HUES48 (cell line): ENCODE measurements at regions not wholly inside any gene's neighbourhood (a gene's known extent, or its start where the extent isn't known, plus 50 kb on each side); places are given as distances from the start of the nearest gene placed in this dataset.

Experiments
- H3K27ac ChIP-seq: one replicate; pipeline ENCODE4 v1.7.0; 2013; ENCODE audit warnings: low read depth, low read length, inconsistent platforms
- H3K27me3 ChIP-seq: 2 replicates; pipeline ENCODE4 v1.6.1; 2013; ENCODE audit warnings: mild to moderate bottlenecking, low read length; ENCODE audit not compliant: control insufficient read depth, insufficient read depth
- H3K36me3 ChIP-seq: 2 replicates; pipeline ENCODE4 v1.6.1; 2013; ENCODE audit warnings: low read length; ENCODE audit not compliant: control insufficient read depth, insufficient read depth
- H3K4me1 ChIP-seq: 2 replicates; pipeline ENCODE4 v1.6.1; 2013; ENCODE audit warnings: mild to moderate bottlenecking, low read length; ENCODE audit not compliant: control insufficient read depth, insufficient read depth
- H3K4me3 ChIP-seq: 2 replicates; pipeline ENCODE4 v1.5.1; 2013; ENCODE audit warnings: mild to moderate bottlenecking, low read depth, low read length
- H3K9ac ChIP-seq: 2 replicates; pipeline ENCODE4 v1.6.1; 2013; ENCODE audit warnings: mild to moderate bottlenecking, low read depth, low read length, moderate library complexity
- H3K9me3 ChIP-seq: 2 replicates; pipeline ENCODE4 v1.6.1; 2013; ENCODE audit warnings: low read length; ENCODE audit not compliant: control insufficient read depth, insufficient read depth

DNA sequence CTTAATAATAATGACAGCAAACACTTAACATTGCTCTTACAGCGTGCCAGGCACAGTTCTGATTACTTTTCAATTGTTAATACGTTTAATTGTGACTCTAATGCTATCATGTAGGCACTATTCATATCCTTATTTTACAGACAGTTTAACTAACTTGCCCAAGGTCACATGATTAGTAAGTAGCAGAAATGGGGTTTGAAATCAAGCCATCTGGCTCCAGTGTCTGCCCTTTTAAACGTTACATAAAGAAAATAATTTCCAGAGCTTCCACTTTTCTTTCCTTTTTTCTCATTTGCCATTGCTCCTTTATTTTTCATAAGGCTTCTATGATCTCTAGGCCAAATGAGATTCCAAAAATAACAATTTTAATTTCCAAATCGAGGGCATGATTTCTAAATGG lies 50.6 kb upstream of the IKZF2 start:
- Histone ChIP-seq H3K4me1 (peaks cover 7% of the 10 kb centered on the region), H3K27ac (no peak overlapping the region), H3K9me3 (no peaks in the 10 kb centered on the region), H3K27me3 (no peaks in the 10 kb centered on the region), H3K4me3 (no peak overlapping the region), H3K9ac (no peak overlapping the region), H3K36me3 (no peaks in the 10 kb centered on the region)

GRCh38 chr2:213205944-213206343 lies 54.5 kb upstream of the IKZF2 start:
- Histone ChIP-seq H3K9ac (no peak overlapping the region), H3K4me3 (no peak overlapping the region), H3K9me3 (no peaks in the 10 kb centered on the region), H3K36me3 (no peaks in the 10 kb centered on the region), H3K27ac (no peak overlapping the region), H3K4me1 (peaks cover 7% of the 10 kb centered on the region), H3K27me3 (no peaks in the 10 kb centered on the region)

DNA sequence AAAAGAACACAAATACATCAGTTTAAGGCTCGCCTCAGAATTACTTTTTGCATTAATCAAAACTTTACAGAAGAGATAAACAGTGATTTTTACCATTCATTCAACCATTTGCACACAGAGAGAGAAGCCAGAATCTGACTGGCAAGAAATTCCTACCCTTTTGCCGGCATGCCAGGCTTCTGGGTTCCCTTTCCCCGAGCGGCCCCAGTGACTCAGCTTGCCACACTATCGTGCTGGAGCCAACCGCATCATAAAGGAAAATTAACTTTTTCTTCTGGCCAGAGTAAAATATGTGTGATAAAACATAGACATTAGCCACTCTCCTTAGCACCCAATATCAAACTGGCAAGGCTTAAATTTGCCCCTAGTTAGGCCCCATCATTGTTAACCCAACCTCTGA lies 61.8 kb upstream of the IKZF2 start:
- H3K4me3 ChIP-seq: no peak overlapping the region
- H3K4me1 ChIP-seq: no peaks in the 10 kb centered on the region
- H3K9ac ChIP-seq: no peak overlapping the region
- no peaks in the 10 kb centered on the region for H3K9me3 ChIP-seq
- no peaks in the 10 kb centered on the region for H3K27me3 ChIP-seq
- no peaks in the 10 kb centered on the region for H3K36me3 ChIP-seq
- no peak overlapping the region for H3K27ac ChIP-seq

DNA sequence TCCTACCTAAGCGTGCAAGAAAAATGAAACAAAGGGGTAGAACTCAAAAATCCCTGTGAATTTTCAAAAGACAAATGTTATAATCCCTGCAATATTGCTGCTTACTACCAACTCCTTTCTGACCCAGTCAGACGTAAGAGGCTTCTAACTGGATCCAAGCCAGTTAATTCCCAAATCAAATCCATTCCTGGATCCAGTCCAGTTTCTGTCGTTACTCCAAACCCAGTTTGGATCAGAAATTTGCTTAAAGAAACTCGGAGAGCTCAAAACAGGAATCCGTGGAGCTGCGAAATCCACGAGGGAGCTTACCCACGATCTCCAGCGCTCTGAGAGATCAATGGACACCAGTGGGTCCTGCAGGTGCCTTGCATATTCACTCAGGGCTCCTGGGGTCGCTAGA lies 62.8 kb upstream of the IKZF2 start:
- Histone ChIP-seq H3K9me3 (no peaks in the 10 kb centered on the region), H3K27ac (no peak overlapping the region), H3K4me3 (no peak overlapping the region), H3K4me1 (no peaks in the 10 kb centered on the region), H3K27me3 (no peaks in the 10 kb centered on the region), H3K36me3 (no peaks in the 10 kb centered on the region), H3K9ac (no peak overlapping the region)

DNA sequence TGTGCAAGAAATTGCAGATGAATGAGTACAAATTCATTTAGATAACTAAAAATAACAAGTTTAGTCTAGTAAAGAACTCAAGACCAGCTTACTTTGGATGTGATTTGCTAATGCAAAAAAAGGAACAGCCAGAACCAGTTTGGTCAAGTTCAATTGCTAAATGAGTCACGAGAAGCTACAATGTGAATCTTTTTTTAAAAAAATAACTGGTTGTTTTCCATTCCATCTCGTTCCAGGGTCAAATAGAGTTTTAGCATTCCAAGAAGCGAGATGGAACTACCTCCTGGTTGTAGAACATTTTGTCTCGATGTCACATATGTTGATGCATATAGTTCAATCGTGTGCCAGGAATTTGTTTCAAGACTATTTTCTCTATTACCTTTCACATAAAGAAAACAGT lies 65.0 kb upstream of the IKZF2 start:
- Histone ChIP-seq H3K36me3 (no peaks in the 10 kb centered on the region), H3K4me3 (no peak overlapping the region), H3K27ac (no peak overlapping the region), H3K27me3 (no peaks in the 10 kb centered on the region), H3K9me3 (no peaks in the 10 kb centered on the region), H3K4me1 (no peaks in the 10 kb centered on the region), H3K9ac (no peak overlapping the region)

DNA sequence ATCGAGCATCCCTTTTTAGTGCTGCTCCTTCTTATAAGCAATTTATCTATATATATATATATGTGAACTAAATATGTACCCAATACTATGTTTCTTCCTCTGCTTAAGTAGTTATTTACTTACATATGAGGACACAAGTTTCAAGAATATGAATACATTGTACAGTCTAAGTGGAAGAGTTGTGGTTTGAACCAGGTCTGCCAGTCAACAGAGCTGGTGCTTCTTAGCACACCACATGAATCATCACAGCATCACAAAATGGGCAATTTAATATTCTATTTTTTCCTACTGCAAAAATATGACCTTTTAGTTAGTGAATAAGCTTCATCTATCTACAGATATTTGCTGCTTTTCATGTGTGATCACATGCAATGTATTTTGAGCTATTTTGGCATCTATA lies 64.4 kb upstream of the SPAG16 start:
- H3K27ac ChIP-seq: no peak overlapping the region
- peaks cover 8% of the 10 kb centered on the region; the same call in 1 of the 2 replicates for H3K4me1 ChIP-seq
- no peak overlapping the region for H3K9ac ChIP-seq
- H3K36me3 ChIP-seq: no peaks in the 10 kb centered on the region
- no peaks in the 10 kb centered on the region for H3K27me3 ChIP-seq
- no peaks in the 10 kb centered on the region for H3K9me3 ChIP-seq
- no peak overlapping the region for H3K4me3 ChIP-seq

DNA sequence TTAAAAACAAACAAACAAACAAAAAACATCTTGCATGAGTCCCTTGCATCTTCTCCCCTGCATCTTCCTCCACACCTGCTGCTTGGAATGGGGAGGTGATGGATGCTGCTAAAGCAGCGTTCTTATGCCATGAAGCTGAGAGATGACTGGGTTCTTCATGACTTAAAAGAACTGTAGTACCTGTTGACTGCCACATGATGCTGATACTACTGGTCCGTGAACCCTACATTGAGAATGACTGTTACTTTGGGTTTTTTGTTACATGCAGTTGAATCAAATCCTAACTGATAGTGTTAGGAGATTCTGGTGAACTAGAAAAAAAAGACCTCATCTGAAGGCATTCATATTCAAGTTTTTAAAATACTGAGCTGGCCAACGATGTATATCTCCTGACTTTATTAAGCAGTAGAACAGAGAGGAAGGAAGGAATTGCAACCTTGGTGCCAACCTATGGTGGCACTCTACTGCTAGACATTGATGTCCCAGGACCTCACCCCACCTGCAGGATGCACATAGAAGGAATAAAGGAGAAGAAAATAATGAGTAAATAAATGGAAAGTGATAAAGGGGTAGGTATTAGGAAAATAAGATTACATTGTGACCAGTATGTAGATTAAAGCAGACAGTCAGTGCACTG lies 63.2 kb upstream of the SPAG16 start:
- Histone ChIP-seq H3K27me3 (no peaks in the 10 kb centered on the region), H3K4me1 (peaks cover 8% of the 10 kb centered on the region; the same call in 1 of the 2 replicates), H3K9ac (no peak overlapping the region), H3K36me3 (no peaks in the 10 kb centered on the region), H3K9me3 (no peaks in the 10 kb centered on the region), H3K27ac (no peak overlapping the region), H3K4me3 (no peak overlapping the region)

DNA sequence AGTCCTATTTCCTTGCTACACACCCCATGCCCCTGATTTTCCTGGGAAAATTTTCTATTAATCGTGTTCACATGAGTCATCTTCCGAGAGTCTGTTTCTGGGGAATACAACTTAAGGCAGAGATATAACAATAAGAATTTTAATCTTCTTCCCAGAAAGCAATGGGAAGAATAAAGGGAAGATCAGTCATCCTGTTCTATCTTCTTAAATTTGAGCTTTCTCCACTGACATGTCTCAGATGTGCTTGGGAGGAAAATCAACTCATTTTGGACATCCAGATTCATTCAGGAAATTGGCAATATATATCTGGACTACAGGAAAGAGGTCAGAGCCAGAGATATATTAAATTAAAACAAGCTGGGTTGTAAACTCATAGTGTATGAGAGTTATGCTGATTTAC lies 62.3 kb upstream of the SPAG16 start:
- H3K36me3 ChIP-seq: no peaks in the 10 kb centered on the region
- no peaks in the 10 kb centered on the region for H3K9me3 ChIP-seq
- peaks cover 8% of the 10 kb centered on the region; the same call in 1 of the 2 replicates for H3K4me1 ChIP-seq
- H3K4me3 ChIP-seq: no peak overlapping the region
- no peak overlapping the region for H3K9ac ChIP-seq
- H3K27ac ChIP-seq: no peak overlapping the region
- H3K27me3 ChIP-seq: no peaks in the 10 kb centered on the region

DNA sequence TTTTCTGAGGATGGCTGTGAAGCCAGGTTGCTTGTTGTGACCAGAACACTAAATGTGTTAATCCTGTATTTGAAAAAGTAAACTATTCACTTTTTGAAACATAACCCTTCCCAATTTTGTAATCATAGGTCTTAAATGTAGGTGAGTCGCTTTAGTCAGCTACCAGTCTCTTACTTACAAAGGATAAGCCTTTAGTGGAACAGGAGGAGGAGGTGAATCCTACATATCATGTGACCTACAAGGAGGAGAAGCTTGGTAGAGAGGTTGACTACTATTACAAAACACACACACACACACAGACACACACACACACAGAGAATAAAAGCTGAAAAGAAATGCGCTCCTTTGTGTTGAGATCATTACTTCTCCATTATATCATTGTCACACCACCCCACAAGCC lies 59.9 kb upstream of the SPAG16 start:
- no peaks in the 10 kb centered on the region for H3K27me3 ChIP-seq
- no peaks in the 10 kb centered on the region for H3K36me3 ChIP-seq
- H3K9me3 ChIP-seq: no peaks in the 10 kb centered on the region
- peaks cover 8% of the 10 kb centered on the region; the same call in 1 of the 2 replicates for H3K4me1 ChIP-seq
- H3K27ac ChIP-seq: no peak overlapping the region
- no peak overlapping the region for H3K4me3 ChIP-seq
- no peak overlapping the region for H3K9ac ChIP-seq

DNA sequence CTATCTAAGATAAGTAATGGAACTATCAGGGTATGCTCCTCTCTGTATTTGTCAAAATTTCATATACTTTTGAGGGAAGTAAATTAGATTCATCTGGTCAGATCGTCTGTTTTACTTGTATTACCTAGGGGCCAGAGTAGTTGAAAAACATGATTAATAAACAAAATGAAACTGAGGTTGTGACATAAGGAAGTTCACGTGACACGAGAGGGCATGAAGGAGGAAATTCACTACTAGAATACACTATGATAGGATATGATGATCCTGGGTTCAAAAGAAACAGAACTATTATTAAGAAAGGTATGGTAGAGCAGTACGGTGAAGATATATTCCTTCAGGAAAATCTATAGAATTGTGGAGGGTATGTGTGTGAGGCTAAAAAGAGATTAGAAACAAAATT lies 58.4 kb upstream of the SPAG16 start:
- H3K4me1 ChIP-seq: peaks cover 8% of the 10 kb centered on the region; the same call in 1 of the 2 replicates
- no peak overlapping the region for H3K9ac ChIP-seq
- no peaks in the 10 kb centered on the region for H3K9me3 ChIP-seq
- H3K36me3 ChIP-seq: no peaks in the 10 kb centered on the region
- no peak overlapping the region for H3K27ac ChIP-seq
- H3K27me3 ChIP-seq: no peaks in the 10 kb centered on the region
- no peak overlapping the region for H3K4me3 ChIP-seq

DNA sequence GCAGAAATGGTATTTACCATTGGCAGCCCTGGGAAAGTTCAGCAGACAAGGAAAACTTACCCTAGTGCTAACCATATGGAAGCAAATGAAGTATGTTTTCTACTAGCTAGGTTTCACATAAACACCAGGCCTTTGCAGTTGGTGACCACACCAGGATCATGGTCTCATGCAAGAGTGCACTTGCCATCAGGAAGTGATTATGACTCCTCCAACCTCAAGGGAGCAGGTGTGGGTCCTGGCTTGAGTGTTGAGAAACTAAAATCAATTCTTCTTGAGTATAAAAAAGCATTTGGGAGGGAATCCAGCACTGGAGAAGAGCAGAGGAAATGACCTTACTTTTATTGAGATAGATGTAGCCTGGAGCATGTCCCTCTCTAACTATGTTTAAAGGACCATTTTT lies 56.8 kb upstream of the SPAG16 start:
- no peaks in the 10 kb centered on the region for H3K9me3 ChIP-seq
- H3K4me3 ChIP-seq: no peak overlapping the region
- H3K27me3 ChIP-seq: no peaks in the 10 kb centered on the region
- H3K4me1 ChIP-seq: peaks cover 8% of the 10 kb centered on the region; the same call in 1 of the 2 replicates
- no peak overlapping the region for H3K9ac ChIP-seq
- H3K27ac ChIP-seq: no peak overlapping the region
- H3K36me3 ChIP-seq: no peaks in the 10 kb centered on the region
